Glomerular endothelial cell (primary cell): ENCODE measurements at regions not wholly inside any gene's neighbourhood (a gene's known extent, or its start where the extent isn't known, plus 50 kb on each side); places are given as distances from the start of the nearest gene placed in this dataset.
"Not testable (repeated sequence)": the region's sequence is repeated elsewhere in the genome, so short reads cannot be mapped to it uniquely, and the experiment has no call there.

Experiments
- DNase-seq: peaks from one replicate; pipeline ENCODE4 v3.0.0-alpha.2; 2011; ENCODE audit warnings: low read depth, low spot score; ENCODE audit errors: extremely low read depth

DNA sequence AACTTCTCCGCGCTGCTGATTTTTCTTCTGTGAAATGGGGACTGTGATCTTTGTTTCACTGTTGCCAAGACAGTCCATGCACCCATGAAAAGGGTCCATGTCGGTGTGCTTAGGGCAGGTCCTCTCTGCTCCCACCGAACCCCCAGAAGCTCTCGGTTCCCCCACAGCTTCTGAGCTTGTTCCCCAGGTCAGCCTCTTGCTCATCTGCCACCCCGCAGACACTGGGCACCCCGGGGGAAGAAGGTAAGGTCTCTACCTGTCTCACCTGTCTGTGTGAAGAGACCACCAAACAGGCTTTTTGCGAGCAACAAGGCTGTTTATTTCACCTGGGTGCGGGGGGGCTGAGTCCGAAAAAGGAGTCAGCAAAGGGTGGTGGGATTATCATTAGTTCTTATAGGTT lies 66.2 kb upstream of the NANOS1 start:
- no peak for DNase-seq

- no peak for DNase-seq
Measured at GRCh38 chr10:118963933-118964332, 65.6 kb upstream of the NANOS1 start.

DNA sequence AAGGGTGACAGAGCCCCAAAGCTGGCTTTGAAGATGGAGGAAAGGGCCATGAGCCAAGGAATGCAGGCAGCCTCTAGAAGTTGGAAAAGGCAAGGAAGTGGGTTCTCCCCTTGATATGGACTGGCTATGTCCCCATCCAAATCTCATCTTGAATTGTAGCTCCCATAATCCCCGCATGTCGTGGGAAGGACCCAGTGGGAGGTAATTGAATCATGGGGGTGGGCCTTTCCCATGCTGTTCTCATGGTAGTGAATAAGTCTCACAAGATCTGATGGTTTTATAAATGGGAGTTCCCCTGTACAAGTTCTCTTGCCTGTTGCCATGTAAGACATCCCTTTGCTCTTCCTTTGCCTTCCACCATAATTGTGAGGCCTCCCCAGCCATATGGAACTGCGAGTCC lies 65.0 kb upstream of the NANOS1 start:
- DNase-seq, result not testable (repeated sequence)

DNA sequence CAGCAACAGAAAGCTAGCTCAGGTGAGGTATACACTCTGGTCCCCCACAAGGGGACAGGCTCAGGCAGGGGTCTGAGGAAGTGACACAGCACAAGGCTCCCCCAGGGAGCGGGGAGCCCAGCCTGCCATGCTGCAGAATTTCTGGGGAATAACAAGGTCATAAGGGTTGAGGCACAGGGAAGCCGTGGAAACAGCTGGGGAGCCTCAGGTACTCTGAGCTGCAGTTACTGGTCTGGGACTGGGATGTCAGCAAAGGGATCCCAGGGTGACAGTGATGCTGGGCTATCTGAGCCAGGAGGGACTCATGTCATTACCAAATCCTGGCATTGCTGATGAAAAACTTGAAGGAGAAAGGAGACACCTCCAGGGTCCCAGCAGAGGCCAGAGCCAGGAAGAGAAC lies 64.4 kb upstream of the NANOS1 start:
- DNase-seq, result no peak

DNA sequence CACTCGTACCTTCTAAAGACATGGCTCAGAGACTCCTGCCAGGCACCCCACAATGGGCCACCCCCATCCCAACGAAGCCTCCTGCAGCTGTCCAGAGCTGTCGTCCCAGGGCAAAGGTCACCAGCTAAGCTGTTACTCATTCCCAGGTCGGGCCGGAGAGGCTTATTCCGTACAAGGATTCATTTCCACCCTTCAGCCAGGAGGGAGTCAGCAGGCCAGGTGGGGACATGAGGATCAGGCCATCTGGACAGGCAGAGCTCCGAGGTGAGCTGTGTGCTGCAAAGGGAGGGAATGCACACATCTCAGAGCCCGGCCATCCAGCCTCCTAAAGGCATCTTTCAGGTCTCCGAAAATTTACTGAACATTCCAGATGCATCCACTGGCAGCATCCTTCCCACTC lies 63.9 kb upstream of the NANOS1 start:
- DNase-seq, result no peak

- no peak for DNase-seq
Measured at GRCh38 chr10:118966076-118966849, 63.3 kb upstream of the NANOS1 start.

DNA sequence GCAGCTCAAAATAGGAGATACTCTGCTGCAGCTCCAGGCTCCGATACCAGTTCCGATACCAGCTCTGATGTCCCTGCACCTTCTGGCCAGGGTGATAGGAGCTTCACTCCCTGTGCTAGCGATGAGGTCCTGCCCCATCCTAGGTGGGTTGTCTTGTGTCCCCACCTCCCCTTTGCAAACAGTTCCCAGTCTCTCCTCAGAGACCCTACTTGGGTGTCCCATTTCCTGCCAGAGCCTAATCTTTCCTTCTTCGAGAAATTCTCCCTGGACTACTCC lies 62.7 kb upstream of the NANOS1 start:
- no peak for DNase-seq

GRCh38 chr10:118967160-118967559 lies 62.4 kb upstream of the NANOS1 start:
- no peak for DNase-seq

- DNase-seq, result no peak
Measured at GRCh38 chr10:118968060-118968459, 61.5 kb upstream of the NANOS1 start.

DNA sequence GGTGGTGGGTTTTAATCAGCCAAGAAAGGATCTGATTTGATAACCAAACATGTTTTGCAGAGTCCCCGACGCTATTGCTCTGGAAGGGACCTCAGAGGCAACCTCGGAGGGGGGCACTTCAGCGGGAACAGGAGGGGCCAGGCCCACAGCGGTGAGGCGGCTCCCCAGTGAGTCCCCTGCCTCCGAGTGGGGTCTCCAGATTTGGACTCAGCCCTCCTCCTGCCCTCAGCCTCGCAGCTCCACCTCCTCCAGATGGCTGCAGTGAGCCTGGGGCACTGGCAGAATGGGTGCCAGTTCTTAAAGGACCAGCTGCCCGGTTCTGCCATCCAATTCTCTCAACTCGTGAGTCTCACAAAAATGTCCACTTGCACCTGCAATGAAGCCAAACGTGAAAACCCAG lies 61.0 kb upstream of the NANOS1 start:
- DNase-seq, result no peak

- DNase-seq, result no peak
Measured at GRCh38 chr10:118969014-118969413, 60.5 kb upstream of the NANOS1 start.

- DNase-seq, result no peak
Measured at GRCh38 chr10:118970770-118971169, 58.7 kb upstream of the NANOS1 start.

DNA sequence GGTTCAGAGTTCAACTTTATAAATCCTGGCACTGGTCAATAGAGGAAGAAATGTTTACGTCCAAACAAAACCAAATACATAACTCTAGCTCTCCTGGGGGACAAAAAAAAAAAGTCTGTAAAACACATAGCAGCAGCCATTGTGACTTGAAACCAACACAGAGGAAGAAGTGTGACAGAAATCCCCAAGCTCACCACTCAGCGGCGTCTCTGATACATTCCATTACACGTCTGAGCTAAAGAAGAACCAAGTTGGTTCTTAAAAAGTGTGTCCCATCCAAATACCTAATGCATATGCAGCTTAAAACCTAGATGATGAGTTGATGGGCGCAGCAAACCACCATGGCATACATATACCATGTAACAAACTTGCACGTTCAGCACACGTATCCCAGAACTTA lies 58.3 kb upstream of the NANOS1 start:
- DNase-seq, result no peak

DNA sequence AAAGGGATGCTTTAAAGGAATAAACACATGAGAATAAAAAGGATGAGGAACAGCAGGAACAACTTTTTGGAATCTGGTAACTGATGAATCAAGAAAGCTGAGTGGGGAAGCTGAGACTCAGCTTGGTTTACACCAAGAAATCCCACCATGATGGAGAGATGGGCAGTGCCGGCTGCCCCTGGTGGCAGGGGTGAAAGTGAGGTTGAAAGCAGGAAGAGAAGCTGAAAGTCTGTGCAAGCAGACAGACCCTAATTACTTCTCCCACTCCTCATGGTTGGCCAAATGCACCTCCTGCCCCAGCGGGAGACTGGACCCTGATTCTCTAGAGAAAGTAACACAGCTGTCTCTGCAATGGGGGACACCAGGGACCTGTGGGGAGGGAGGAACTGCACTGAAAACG lies 57.6 kb upstream of the NANOS1 start:
- DNase-seq, result no peak

GRCh38 chr10:118973744-118974143 lies 55.8 kb upstream of the NANOS1 start:
- no peak for DNase-seq

DNA sequence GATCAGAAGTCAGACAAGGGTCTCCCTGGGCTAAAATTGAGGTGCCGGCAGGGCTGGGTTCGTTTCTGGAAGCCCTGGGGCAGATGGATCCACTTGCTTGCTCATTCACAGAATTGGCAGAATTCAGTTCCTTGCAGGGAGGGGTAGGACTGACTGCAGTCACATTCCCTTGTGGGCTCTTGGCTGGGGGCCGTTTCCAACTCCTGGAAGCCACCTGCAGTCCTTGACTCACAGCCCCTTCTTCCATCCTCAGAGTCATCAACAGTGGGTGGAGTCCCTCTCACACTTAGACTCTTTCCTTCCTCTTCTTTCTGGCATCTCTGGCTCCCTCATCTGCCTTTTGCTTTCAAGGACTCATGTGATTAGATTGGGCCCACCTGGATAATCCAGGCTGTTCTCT lies 54.6 kb upstream of the NANOS1 start:
- no peak for DNase-seq

DNA sequence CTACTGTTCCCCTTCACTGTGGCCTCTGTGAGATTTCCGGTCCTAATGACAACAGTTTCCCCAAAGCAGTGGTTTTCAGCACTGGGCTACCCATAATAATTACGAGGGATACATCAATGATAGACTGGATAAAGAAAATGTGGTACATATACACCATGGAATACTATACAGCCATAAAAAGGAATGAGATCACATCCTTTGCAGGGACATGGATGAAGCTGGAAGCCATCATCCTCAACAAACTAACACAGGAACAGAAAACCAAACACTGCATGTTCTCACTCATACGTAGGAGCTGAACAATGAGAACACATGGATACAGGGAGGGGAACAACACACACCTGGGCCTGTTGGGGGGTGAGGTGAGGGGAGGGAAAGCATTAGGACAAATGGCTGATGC lies 53.3 kb upstream of the NANOS1 start:
- DNase-seq, result not testable (repeated sequence)

DNA sequence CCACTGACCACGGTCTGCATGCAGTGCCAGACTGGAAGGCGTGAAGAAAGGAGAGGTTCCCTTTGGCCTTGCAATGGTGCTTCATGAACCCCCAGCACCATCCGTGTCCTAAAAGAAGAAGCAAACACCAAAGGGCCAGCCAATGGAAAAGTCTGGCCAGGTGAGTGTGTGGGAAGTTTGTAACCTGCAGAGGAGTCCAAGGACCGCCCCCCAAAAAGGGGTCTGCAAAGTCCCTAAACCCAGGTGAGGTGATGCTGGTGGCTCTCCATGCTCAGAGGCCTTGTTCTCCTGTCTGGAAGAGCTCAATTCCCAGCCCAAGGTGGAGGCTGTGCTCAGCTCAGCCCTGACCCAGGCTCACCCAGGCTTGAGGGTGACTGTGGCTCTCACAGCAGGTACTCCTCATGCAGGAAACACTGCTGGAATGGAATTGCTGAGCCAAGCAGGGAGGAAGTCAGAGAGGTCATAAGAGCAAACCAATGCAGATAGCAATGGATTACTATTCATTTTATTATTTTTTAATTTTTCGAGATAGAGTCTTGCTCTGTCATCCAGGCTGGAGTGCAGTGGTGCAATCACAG lies 52.4 kb upstream of the NANOS1 start:
- DNase-seq, result no peak

DNA sequence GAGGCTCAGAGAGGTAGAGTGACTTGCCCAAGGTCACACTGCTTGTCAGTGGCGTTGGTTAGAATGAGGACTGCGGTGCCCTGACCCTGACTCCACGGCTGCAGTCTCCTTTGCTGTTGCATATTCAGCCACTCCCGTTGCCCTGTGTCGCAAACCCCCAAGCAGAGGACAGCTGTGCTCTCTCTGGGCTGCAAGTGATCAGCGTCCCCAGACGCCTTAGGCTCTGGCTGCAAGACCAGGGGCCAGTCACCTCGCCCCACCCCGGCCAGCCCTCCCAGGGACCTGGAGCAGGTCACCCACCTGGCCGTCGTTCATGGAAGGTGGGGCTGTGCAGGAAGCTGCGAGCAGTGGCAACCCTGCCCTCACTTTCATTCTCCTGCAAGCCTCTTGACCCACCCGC lies 51.7 kb upstream of the NANOS1 start:
- DNase-seq, result no peak

- no peak for DNase-seq
Measured at GRCh38 chr10:118978316-118978997, 51.1 kb upstream of the NANOS1 start.

DNA sequence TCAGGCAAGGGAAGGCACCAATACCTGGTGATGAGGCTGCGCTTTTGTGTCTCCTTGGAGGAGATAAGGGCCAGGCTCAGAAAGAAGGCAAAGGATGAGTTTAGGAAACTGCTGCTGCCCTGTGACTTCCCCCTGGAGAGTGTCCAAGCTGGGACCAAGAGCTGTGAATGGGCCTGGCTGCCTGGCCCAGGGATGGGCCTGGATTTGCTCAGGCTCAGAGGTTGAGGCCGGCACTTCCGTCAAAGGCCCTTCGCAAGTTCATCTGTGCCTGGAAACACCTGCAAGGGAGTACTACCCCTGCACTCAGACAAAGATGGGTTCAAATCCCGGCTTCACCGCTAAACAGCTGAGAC lies 50.5 kb upstream of the NANOS1 start:
- no peak for DNase-seq

DNA sequence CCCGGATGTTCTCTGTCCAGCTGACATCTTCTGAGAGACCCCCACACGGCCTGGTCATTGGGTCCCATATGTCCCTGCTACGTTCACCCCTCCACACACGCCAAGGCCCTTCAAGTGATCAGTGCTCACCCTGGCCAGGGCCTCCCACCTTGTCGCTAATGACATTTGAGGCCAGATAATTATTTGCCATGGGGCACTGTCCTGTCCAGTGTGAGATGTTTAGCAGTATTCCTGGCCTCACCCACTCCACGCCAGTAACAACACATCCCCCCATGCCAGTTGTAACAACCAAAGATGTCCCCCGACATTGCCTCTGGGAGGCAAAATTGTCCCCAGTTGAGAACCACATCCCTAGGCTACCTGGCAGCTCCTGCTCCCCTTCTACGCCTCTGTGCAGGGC lies 49.9 kb upstream of the NANOS1 start:
- DNase-seq, result no peak
